ENCODE measurements at regions not wholly inside any gene's neighbourhood (a gene's known extent, or its start where the extent isn't known, plus 50 kb on each side); places are given as distances from the start of the nearest gene placed in this dataset.

GRCh38 chr17:17416007-17416399, 60.8 kb upstream of the MED9 start:
- Histone ChIP-seq H3K27me3 (ENCODE audit: low read length) (no peaks in the 10 kb centered on the region), H4K20me1 (ENCODE audit: low read depth, low read length) (no peaks in the 10 kb centered on the region), H3K9me2 (replicated peaks; ENCODE audit: insufficient read depth, low read length) (no peaks in the 10 kb centered on the region), H3K4me3 (ENCODE audit: insufficient read depth, low read length, poor library complexity, severe bottlenecking) (no peak overlapping the region), H3K79me2 (ENCODE audit: insufficient read depth, low read length) (no peaks in the 10 kb centered on the region), H3K9ac (ENCODE audit: low read length) (no peak overlapping the region), H3F3A (ENCODE audit: insufficient read depth) (no peaks in the 10 kb centered on the region), H3K36me3 (ENCODE audit: low read length) (no peaks in the 10 kb centered on the region), H3K9me3 (ENCODE audit: insufficient read depth, low read length) (no peaks in the 10 kb centered on the region), H2AFZ (ENCODE audit: low read depth, low read length, severe bottlenecking) (peak overlapping the region; percentile 73), H3K4me2 (ENCODE audit: low read depth, low read length, poor library complexity, severe bottlenecking) (peak overlapping the region; percentile 20), H3K27ac (ENCODE audit: low read depth, low read length) (no peak overlapping the region)
- TF ChIP-seq EZH2phosphoT487 (conservative IDR thresholded peaks at IDR 0.05; ENCODE audit: low read length) (no peak), CTCF (IDR thresholded peaks at IDR 0.05; ENCODE audit: insufficient read depth, low read length, poor library complexity, severe bottlenecking) (no peak)

GRCh38 chr17:17416400-17417360, 60.1 kb upstream of the MED9 start:
- no peak overlapping the region for H3K27ac ChIP-seq (ENCODE audit: low read depth, low read length)
- H2AFZ ChIP-seq (ENCODE audit: low read depth, low read length, severe bottlenecking): peak overlapping the region; percentile 73
- no peak overlapping the region for H3K4me3 ChIP-seq (ENCODE audit: insufficient read depth, low read length, poor library complexity, severe bottlenecking)
- H3K9me3 ChIP-seq (ENCODE audit: insufficient read depth, low read length): no peaks in the 10 kb centered on the region
- no peak for TF ChIP-seq CTCF (IDR thresholded peaks at IDR 0.05; ENCODE audit: insufficient read depth, low read length, poor library complexity, severe bottlenecking)
- TF ChIP-seq EZH2phosphoT487 (conservative IDR thresholded peaks at IDR 0.05; ENCODE audit: low read length): no peak
- no peaks in the 10 kb centered on the region for H4K20me1 ChIP-seq (ENCODE audit: low read depth, low read length)
- H3K4me2 ChIP-seq (ENCODE audit: low read depth, low read length, poor library complexity, severe bottlenecking): no peak overlapping the region
- no peaks in the 10 kb centered on the region for H3F3A ChIP-seq (ENCODE audit: insufficient read depth)
- no peak overlapping the region for H3K9ac ChIP-seq (ENCODE audit: low read length)
- no peaks in the 10 kb centered on the region for H3K36me3 ChIP-seq (ENCODE audit: low read length)
- H3K9me2 ChIP-seq (replicated peaks; ENCODE audit: insufficient read depth, low read length): no peaks in the 10 kb centered on the region
- no peaks in the 10 kb centered on the region for H3K79me2 ChIP-seq (ENCODE audit: insufficient read depth, low read length)
- no peaks in the 10 kb centered on the region for H3K27me3 ChIP-seq (ENCODE audit: low read length)

GRCh38 chr17:17417718-17418181, 59.0 kb upstream of the MED9 start:
- Histone ChIP-seq H3K27me3 (ENCODE audit: low read length) (no peaks in the 10 kb centered on the region), H2AFZ (ENCODE audit: low read depth, low read length, severe bottlenecking) (no peak overlapping the region), H3K4me2 (ENCODE audit: low read depth, low read length, poor library complexity, severe bottlenecking) (no peak overlapping the region), H3K9me2 (replicated peaks; ENCODE audit: insufficient read depth, low read length) (no peaks in the 10 kb centered on the region), H3F3A (ENCODE audit: insufficient read depth) (no peaks in the 10 kb centered on the region), H4K20me1 (ENCODE audit: low read depth, low read length) (no peaks in the 10 kb centered on the region), H3K79me2 (ENCODE audit: insufficient read depth, low read length) (no peaks in the 10 kb centered on the region), H3K36me3 (ENCODE audit: low read length) (no peaks in the 10 kb centered on the region), H3K27ac (ENCODE audit: low read depth, low read length) (no peak overlapping the region), H3K9me3 (ENCODE audit: insufficient read depth, low read length) (no peaks in the 10 kb centered on the region), H3K4me3 (ENCODE audit: insufficient read depth, low read length, poor library complexity, severe bottlenecking) (no peak overlapping the region), H3K9ac (ENCODE audit: low read length) (no peak overlapping the region)
- TF ChIP-seq CTCF (IDR thresholded peaks at IDR 0.05; ENCODE audit: insufficient read depth, low read length, poor library complexity, severe bottlenecking) (no peak), EZH2phosphoT487 (conservative IDR thresholded peaks at IDR 0.05; ENCODE audit: low read length) (no peak)

Measured in SU-DHL-6 (cell line).